SU-DHL-6 (cell line): ENCODE measurements at regions not wholly inside any gene's neighbourhood (a gene's known extent, or its start where the extent isn't known, plus 50 kb on each side); places are given as distances from the start of the nearest gene placed in this dataset.

Experiments
- H2AFZ ChIP-seq: fragments of 200-600 bp; sonication (generic); 2 replicates; pipeline ENCODE4 v1.6.1; 2014; ENCODE audit warnings: low read depth, mild to moderate bottlenecking, moderate library complexity, mixed read lengths, antibody characterized with exemption, low read length; ENCODE audit not compliant: severe bottlenecking
- H3F3A ChIP-seq: fragments of 200-600 bp; shearing (Covaris generic); 2 replicates; pipeline ENCODE4 v1.6.0; 2016; ENCODE audit warnings: antibody characterized with exemption, mild to moderate bottlenecking; ENCODE audit not compliant: insufficient read depth
- H3K27ac ChIP-seq: fragments of 200-600 bp; sonication (generic); 2 replicates; pipeline ENCODE4 v1.5.1; 2016; ENCODE audit warnings: low read depth, mild to moderate bottlenecking, low read length, moderate library complexity, mixed read lengths
- H3K27me3 ChIP-seq: fragments of 200-600 bp; sonication (generic), shearing (Covaris generic); 2 replicates; pipeline ENCODE4 v1.6.0; 2014; ENCODE audit warnings: mild to moderate bottlenecking, low read length
- H3K36me3 ChIP-seq: fragments of 200-600 bp; sonication (generic); 2 replicates; pipeline ENCODE4 v1.6.1; 2014; ENCODE audit warnings: mild to moderate bottlenecking, low read length, mixed read lengths
- H3K4me2 ChIP-seq: fragments of 300-600, 200-600 bp; shearing (Covaris generic), sonication (generic); 2 replicates; pipeline ENCODE4 v1.6.0; 2014; ENCODE audit warnings: low read length, low read depth, mild to moderate bottlenecking; ENCODE audit not compliant: poor library complexity, severe bottlenecking
- H3K4me3 ChIP-seq: fragments of 200-600 bp; sonication (generic); 2 replicates; pipeline ENCODE4 v1.5.1; 2014; ENCODE audit warnings: antibody characterized with exemption, low read length, mild to moderate bottlenecking, mixed read lengths; ENCODE audit not compliant: insufficient read depth, poor library complexity, severe bottlenecking
- H3K79me2 ChIP-seq: fragments of 200-600 bp; sonication (generic); 2 replicates; pipeline ENCODE4 v1.6.1; 2014; ENCODE audit warnings: mild to moderate bottlenecking, low read length, moderate library complexity; ENCODE audit not compliant: insufficient read depth
- H3K9ac ChIP-seq: fragments of 200-600 bp; sonication (generic); 2 replicates; pipeline ENCODE4 v1.7.0; 2014; ENCODE audit warnings: mild to moderate bottlenecking, low read length
- H3K9me2 ChIP-seq: fragments of 200-600 bp; sonication (generic); replicated peaks from 2 replicates; pipeline ENCODE4 v1.6.1; 2014; ENCODE audit warnings: low read length; ENCODE audit not compliant: insufficient read depth
- H3K9me3 ChIP-seq: fragments of 200-600 bp; sonication (generic); 2 replicates; pipeline ENCODE4 v1.6.1; 2014; ENCODE audit warnings: low read length, mixed read lengths; ENCODE audit not compliant: insufficient read depth
- H4K20me1 ChIP-seq: fragments of 200-600 bp; sonication (generic); 2 replicates; pipeline ENCODE4 v1.6.1; 2014; ENCODE audit warnings: low read depth, mild to moderate bottlenecking, antibody characterized with exemption, low read length, moderate library complexity, mixed read lengths
- EZH2phosphoT487 ChIP-seq: fragments of 200-600 bp; sonication (generic), shearing (Covaris generic); conservative IDR thresholded peaks from 2 replicates; pipeline ENCODE4 v1.6.1; 2018; ENCODE audit warnings: mild to moderate bottlenecking, antibody characterized with exemption, low read length, moderate library complexity, mixed read lengths
- TF ChIP-seq, protein P1 (sequence below): fragments of 200-600 bp; sonication (generic); IDR thresholded peaks from one replicate; pipeline ENCODE4 v1.5.1; 2017; ENCODE audit warnings: antibody characterized with exemption, mild to moderate bottlenecking, low read length, moderate library complexity; ENCODE audit not compliant: insufficient read depth, poor library complexity, severe bottlenecking

DNA sequence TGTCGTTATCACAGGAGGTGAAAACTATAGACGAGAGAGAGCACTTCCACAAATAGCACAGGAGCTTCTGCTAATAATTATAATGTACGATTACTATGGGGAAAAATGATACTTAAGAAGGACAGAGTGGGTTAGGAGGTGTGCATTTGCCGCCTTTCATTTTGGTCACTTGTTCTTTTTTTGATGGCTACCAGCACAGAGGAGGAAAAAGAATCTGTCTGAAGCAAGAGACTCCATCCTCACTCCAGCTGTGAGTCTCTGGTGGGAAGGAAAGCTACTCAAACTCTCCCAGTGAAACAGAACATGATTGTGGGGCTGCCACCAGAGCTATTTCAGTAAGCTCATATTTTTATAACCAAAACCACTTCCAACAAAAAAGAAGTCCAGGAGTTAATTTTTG lies 270.4 kb upstream of the TMEM161B start:
- no peak overlapping the region for H3K9ac ChIP-seq
- H3F3A ChIP-seq, result no peaks in the 10 kb centered on the region
- H4K20me1 ChIP-seq, result no peaks in the 10 kb centered on the region
- H3K9me2 ChIP-seq, result no peaks in the 10 kb centered on the region
- no peak overlapping the region for H3K4me3 ChIP-seq
- no peak overlapping the region for H2AFZ ChIP-seq
- no peak overlapping the region for H3K27ac ChIP-seq
- H3K36me3 ChIP-seq, result no peaks in the 10 kb centered on the region
- TF ChIP-seq, protein P1, sequence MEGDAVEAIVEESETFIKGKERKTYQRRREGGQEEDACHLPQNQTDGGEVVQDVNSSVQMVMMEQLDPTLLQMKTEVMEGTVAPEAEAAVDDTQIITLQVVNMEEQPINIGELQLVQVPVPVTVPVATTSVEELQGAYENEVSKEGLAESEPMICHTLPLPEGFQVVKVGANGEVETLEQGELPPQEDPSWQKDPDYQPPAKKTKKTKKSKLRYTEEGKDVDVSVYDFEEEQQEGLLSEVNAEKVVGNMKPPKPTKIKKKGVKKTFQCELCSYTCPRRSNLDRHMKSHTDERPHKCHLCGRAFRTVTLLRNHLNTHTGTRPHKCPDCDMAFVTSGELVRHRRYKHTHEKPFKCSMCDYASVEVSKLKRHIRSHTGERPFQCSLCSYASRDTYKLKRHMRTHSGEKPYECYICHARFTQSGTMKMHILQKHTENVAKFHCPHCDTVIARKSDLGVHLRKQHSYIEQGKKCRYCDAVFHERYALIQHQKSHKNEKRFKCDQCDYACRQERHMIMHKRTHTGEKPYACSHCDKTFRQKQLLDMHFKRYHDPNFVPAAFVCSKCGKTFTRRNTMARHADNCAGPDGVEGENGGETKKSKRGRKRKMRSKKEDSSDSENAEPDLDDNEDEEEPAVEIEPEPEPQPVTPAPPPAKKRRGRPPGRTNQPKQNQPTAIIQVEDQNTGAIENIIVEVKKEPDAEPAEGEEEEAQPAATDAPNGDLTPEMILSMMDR, result no peak
- no peak for TF ChIP-seq EZH2phosphoT487
- H3K9me3 ChIP-seq, result no peaks in the 10 kb centered on the region
- H3K27me3 ChIP-seq, result no peaks in the 10 kb centered on the region
- no peak overlapping the region for H3K4me2 ChIP-seq
- no peaks in the 10 kb centered on the region for H3K79me2 ChIP-seq

DNA sequence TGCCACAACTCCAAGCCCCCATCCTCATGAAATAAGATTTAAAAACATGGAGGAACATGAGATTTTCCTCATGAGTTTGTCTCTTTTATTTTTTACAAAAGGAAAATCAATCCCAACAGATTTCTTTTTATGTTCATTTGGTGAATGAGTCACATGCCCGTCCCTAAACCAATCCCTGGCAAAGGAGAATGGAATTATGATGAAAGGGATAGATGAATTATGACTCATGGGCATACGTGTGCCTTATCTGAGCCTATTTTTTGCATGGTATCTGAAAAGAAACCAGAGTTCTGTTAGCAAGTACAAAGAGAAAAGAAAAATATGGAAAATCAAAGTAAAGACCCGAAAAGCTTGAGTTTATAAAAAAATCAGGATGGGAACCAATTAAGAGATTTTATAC lies 267.5 kb upstream of the TMEM161B start:
- TF ChIP-seq, protein P1, result no peak
- no peak for TF ChIP-seq EZH2phosphoT487
- Histone ChIP-seq H3K9me2 (no peaks in the 10 kb centered on the region), H3K4me2 (no peak overlapping the region)

DNA sequence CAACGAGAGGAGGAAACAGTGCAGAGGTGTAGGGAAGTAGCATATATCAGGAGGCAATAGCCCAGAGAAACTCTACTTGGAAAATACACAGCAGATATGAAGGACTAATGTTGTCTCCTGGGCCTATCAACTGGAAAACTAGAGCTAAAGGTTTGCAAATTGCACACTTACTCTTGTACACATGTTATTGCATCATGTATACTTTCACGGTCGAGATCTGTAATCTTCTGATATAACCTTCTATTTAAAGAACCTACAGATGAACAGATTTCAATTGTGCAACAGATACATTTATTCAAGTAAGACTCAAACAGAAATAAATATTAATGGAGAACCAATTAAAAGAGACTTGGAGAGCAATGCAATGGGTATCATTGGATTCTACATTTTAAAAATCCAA lies 256.3 kb upstream of the TMEM161B start:
- Histone ChIP-seq H4K20me1 (no peaks in the 10 kb centered on the region), H2AFZ (no peak overlapping the region), H3F3A (no peaks in the 10 kb centered on the region), H3K27me3 (no peaks in the 10 kb centered on the region), H3K9me3 (no peaks in the 10 kb centered on the region), H3K4me2 (no peak overlapping the region), H3K9me2 (no peaks in the 10 kb centered on the region), H3K4me3 (no peak overlapping the region), H3K9ac (no peak overlapping the region), H3K79me2 (no peaks in the 10 kb centered on the region), H3K36me3 (no peaks in the 10 kb centered on the region), H3K27ac (no peak overlapping the region)
- TF ChIP-seq, protein P1, result no peak
- TF ChIP-seq EZH2phosphoT487, result no peak

More for the DNA sequence above, 267.5 kb upstream of the TMEM161B start:
- H3K79me2 ChIP-seq, result no peaks in the 10 kb centered on the region
- H3K9ac ChIP-seq, result no peak overlapping the region
- H3K4me3 ChIP-seq, result no peak overlapping the region
- no peak overlapping the region for H3K27ac ChIP-seq
- H3K27me3 ChIP-seq, result no peaks in the 10 kb centered on the region
- no peaks in the 10 kb centered on the region for H3F3A ChIP-seq
- no peaks in the 10 kb centered on the region for H4K20me1 ChIP-seq
- no peak overlapping the region for H2AFZ ChIP-seq
- H3K9me3 ChIP-seq, result no peaks in the 10 kb centered on the region
- H3K36me3 ChIP-seq, result no peaks in the 10 kb centered on the region

DNA sequence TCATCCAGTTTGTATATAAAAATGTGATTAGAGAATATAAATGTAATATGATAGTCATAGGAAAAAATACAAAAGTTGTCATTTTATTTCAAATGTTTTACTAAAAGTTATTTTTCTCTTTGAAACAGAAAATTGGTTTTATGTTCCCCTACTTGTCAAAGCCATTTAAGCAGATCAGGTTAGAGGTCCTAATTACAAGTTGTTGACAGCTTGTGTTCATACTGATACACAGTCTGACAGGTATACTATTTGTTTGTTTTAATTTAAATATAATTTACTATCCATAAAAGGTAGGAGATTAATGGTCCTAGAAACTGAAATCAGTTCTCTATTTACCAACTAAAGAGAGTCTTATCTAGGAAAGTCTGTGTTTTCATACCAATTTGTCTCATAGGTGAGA lies 250.4 kb upstream of the TMEM161B start:
- Histone ChIP-seq H3F3A (no peaks in the 10 kb centered on the region), H3K79me2 (no peaks in the 10 kb centered on the region), H3K4me2 (no peak overlapping the region), H3K36me3 (no peaks in the 10 kb centered on the region), H3K4me3 (no peak overlapping the region), H3K27ac (no peak overlapping the region), H3K9me2 (no peaks in the 10 kb centered on the region), H3K27me3 (no peaks in the 10 kb centered on the region), H3K9ac (no peak overlapping the region), H2AFZ (no peak overlapping the region), H4K20me1 (no peaks in the 10 kb centered on the region), H3K9me3 (no peaks in the 10 kb centered on the region)
- TF ChIP-seq, protein P1, result no peak
